NB4 (cell line): ENCODE measurements at regions not wholly inside any gene's neighbourhood (a gene's known extent, or its start where the extent isn't known, plus 50 kb on each side); places are given as distances from the start of the nearest gene placed in this dataset.

Experiments used
- CTCF ChIP-seq: IDR thresholded peaks from one replicate; pipeline ENCODE4 v1.5.1; 2012; ENCODE audit warnings: low read depth, low read length
- MAX ChIP-seq: IDR thresholded peaks from 2 replicates; pipeline ENCODE4 v1.6.1; 2011; ENCODE audit warnings: low read depth, low read length
- MYC ChIP-seq: IDR thresholded peaks from 2 replicates; pipeline ENCODE4 v1.6.1; 2011; ENCODE audit warnings: low read depth, low read length
- POLR2A ChIP-seq: IDR thresholded peaks from 2 replicates; pipeline ENCODE4 v1.6.1; 2011; ENCODE audit warnings: mild to moderate bottlenecking; ENCODE audit not compliant: insufficient read length; ENCODE audit errors: extremely low read depth

- no peak for TF ChIP-seq CTCF
- no peak for TF ChIP-seq POLR2A
- TF ChIP-seq MYC, result no peak
- no peak for TF ChIP-seq MAX
Measured at GRCh38 chr5:90071656-90072055, 337.9 kb downstream of the CETN3 start.
